COLO668 (cell line): ENCODE measurements at regions not wholly inside any gene's neighbourhood (a gene's known extent, or its start where the extent isn't known, plus 50 kb on each side); places are given as distances from the start of the nearest gene placed in this dataset.

Experiments used
- DNase-seq: peaks from one replicate; lab custom pipeline; 2025; ENCODE audit not compliant: unreplicated experiment; lab: John Stamatoyannopoulos, UW

GRCh38 chr3:6078436-6078835 lies 782.5 kb upstream of the GRM7 start:
- no peak for DNase-seq

DNA sequence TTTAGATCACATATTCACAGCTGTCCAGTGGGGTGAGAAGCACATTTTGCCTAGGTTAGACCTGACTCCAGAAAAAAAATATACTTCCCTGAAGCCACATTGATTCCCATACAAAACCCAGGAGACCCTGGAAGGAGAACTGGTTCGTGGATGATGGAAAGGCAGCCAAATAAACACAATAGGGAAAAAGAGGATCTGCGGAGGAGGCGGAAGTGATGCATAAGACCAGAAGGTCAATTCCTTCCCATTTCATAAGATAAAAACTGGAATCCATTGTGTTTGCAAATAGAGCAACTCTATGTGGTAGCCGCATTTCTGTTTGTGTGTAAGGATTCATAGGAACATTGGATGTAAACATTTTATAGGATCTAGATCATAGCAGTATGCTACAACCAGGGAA lies 781.9 kb upstream of the GRM7 start:
- no peak for DNase-seq

GRCh38 chr3:6079561-6080179 lies 781.2 kb upstream of the GRM7 start:
- no peak for DNase-seq

GRCh38 chr3:6088433-6088832 lies 772.5 kb upstream of the GRM7 start:
- DNase-seq = no peak

DNA sequence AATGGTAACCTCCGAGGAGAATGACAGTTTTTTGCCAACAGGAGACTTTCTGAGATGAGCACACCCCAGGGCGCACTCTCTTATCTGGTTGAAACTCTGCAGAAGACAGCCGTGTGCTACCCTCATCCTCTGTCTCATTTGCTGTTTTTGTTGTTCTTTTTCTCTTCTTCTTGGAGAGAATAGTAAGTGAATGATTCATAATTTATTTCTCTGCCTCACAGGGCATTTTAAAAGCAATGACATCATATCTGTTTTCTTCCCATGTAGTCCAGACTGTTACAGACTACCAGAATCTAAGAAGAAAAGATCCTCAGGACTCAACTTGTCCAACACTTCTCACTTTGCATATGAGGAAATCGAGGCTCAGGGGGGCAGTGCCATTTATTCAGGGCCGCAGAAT lies 771.1 kb upstream of the GRM7 start:
- DNase-seq = no peak

- DNase-seq = no peak
Measured at GRCh38 chr3:6091262-6091661, 769.7 kb upstream of the GRM7 start.

DNA sequence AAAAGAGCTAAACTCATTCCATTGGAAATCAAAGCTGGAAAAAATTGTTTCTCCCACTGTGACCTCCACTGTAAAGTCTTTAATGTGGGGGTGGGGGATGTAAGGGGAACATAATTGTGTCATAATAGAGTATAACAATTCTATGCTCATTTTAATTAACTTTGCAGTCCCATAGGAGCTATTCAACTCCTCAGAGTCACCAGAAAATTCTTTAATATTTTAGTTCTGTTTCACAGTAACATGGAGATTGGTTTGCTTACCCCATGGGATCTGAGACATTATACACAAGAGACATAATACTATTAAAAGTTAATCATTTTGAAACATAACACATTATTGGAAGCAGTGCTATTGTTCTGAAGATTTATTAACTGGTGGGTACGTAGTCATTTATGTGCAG lies 765.9 kb upstream of the GRM7 start:
- no peak for DNase-seq

DNA sequence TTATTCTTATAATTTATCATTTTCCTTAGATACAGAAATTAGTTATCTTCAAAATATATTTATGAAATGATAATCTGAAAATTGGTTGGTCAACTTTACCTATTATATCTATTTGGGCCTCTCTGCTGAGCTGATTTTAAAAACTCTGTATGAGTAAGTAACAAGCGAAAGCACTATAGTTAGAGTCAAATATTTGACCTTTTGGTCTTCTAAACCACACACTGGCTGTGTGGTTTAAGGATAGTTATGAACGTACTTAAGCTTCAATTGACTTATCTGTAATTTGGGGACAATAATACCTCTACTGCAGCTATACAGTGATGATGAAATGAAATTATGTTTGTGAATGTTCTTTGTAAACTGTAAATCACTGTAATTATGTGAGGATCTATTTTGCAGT lies 763.9 kb upstream of the GRM7 start:
- DNase-seq = no peak

- DNase-seq = no peak
Measured at GRCh38 chr3:6097556-6097955, 763.4 kb upstream of the GRM7 start.

GRCh38 chr3:6098516-6099157 lies 762.3 kb upstream of the GRM7 start:
- DNase-seq = no peak

GRCh38 chr3:6099458-6100075 lies 761.3 kb upstream of the GRM7 start:
- DNase-seq = no peak

DNA sequence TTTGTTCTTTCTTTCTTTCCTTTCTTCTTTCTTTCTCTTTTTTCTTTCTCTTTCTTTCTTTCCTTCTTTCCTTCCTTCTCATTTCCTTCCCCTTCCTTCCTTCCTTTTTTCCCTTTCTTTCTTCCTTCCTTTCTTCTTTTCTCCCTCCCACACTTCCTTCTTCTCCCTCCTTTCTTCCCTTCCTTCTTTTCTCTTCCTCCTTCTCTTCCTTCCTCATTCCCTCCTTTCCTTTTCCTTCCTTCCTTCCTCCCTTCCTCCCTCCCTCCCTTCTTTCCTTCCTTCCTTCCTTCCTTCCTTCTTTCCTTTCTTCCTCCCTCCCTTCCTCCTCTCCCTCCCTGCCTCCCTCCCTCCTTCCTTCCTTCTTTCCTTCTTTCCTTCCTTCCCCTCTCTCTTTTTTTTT lies 755.7 kb upstream of the GRM7 start:
- no peak for DNase-seq

GRCh38 chr3:6108957-6109356 lies 752.0 kb upstream of the GRM7 start:
- DNase-seq = no peak

GRCh38 chr3:6110451-6110850 lies 750.5 kb upstream of the GRM7 start:
- DNase-seq = no peak

- DNase-seq = no peak
Measured at GRCh38 chr3:6112546-6112945, 748.4 kb upstream of the GRM7 start.

- no peak for DNase-seq
Measured at GRCh38 chr3:6113338-6113737, 747.6 kb upstream of the GRM7 start.

- no peak for DNase-seq
Measured at GRCh38 chr3:6119367-6119766, 741.5 kb upstream of the GRM7 start.

DNA sequence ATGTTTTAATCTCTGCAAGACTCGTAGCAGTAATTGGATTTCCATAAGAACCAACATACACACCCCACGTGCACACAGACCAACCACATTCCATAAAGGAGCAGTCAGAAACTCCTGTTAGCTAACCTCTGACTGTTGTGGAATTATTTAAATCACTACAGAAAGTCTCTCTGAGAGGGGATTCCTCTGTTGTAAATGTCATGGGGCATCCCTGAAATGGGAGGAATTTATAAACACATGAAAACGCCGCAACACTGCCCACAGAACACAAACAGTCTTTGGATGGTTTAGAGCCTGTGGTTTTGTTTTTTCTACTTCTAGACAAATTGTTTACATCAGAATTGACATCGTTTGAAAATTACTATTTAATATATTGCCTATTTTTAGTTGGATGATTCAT lies 740.1 kb upstream of the GRM7 start:
- no peak for DNase-seq

- DNase-seq = no peak
Measured at GRCh38 chr3:6124875-6125274, 736.0 kb upstream of the GRM7 start.

- DNase-seq = no peak
Measured at GRCh38 chr3:6125520-6125919, 735.4 kb upstream of the GRM7 start.

DNA sequence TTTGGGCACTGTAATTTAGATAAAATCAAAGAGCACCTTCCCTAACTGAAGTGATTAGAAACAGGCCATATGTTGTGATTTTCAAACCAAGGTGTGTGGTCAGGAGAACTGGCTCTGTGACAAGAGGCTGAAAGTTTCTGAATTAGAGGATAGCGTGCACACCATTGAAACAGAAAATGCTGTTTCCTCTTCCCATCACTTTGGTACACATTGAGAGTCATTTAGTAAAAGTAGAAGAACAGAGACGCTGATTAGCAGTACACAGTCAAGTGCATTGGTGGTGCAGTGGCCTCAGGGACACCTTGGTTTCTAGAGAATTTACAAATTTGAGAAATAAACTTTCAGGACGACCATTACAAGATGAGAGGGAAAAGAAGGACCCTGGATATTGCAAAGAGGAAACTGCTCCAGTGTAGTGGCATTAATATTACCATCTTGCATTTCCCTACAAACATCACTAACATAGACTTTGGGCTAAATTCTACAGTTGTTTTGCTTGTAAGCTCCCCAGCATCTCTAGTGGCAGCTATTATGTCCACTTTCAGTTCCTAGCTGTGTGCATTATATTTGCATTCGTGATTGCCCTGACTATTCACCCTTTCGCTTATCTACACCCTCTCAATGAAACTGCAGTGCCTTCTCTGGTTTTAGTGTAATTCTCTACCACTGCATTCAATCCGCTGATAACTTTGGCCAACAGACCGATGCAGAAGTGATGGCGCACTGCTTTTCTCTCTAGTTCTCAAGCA lies 728.1 kb upstream of the GRM7 start:
- DNase-seq = no peak

GRCh38 chr3:6142707-6143106 lies 718.2 kb upstream of the GRM7 start:
- no peak for DNase-seq
